ENCODE measurements at regions not wholly inside any gene's neighbourhood (a gene's known extent, or its start where the extent isn't known, plus 50 kb on each side); places are given as distances from the start of the nearest gene placed in this dataset.

GRCh38 chr4:60857130-60857753, 342.9 kb upstream of the ADGRL3 start:
- Histone ChIP-seq H2BK15ac (ENCODE audit: low read depth, low read length) (no peak overlapping the region), H4K5ac (ENCODE audit: insufficient read length, low read depth, low read length) (no peak overlapping the region), H2AK5ac (ENCODE audit: insufficient read length, low read length) (no peak overlapping the region), H3K14ac (ENCODE audit: insufficient read depth, low read length) (no peak overlapping the region), H3K18ac (ENCODE audit: insufficient read length, low read depth, low read length) (no peak overlapping the region), H3K23ac (ENCODE audit: insufficient read length, low read depth, low read length) (no peak overlapping the region), H3K79me1 (ENCODE audit: insufficient read depth, low read depth, low read length, poor library complexity, severe bottlenecking) (no peaks in the 10 kb centered on the region), H3K27ac (ENCODE audit: insufficient read length, low read depth, low read length) (no peak overlapping the region), H2BK20ac (ENCODE audit: low read depth, low read length, poor library complexity, severe bottlenecking) (no peak overlapping the region), H2BK12ac (ENCODE audit: insufficient read length, low read depth, low read length) (no peak overlapping the region), H4K91ac (ENCODE audit: insufficient read length, low read depth, low read length) (no peak overlapping the region), H3K4ac (ENCODE audit: low read depth, low read length) (no peak overlapping the region), H2AFZ (ENCODE audit: low read length) (no peak overlapping the region), H3K79me2 (ENCODE audit: insufficient read depth, low read length) (no peaks in the 10 kb centered on the region), H4K20me1 (ENCODE audit: control insufficient read depth, insufficient read depth, insufficient read length) (no peaks in the 10 kb centered on the region), H2BK120ac (ENCODE audit: low read depth, low read length, poor library complexity, severe bottlenecking) (no peak overlapping the region), H3K9me3 (ENCODE audit: control insufficient read depth, low read depth, low read length) (no peaks in the 10 kb centered on the region), H3K4me2 (ENCODE audit: insufficient read depth, insufficient read length, low read length) (no peak overlapping the region), H4K8ac (replicated peaks; ENCODE audit: insufficient read length, low read depth, low read length) (no peak overlapping the region), H3K27me3 (ENCODE audit: insufficient read depth, low read length) (no peaks in the 10 kb centered on the region), H3K23me2 (ENCODE audit: insufficient read length, low read depth, low read length, poor library complexity, severe bottlenecking) (no peaks in the 10 kb centered on the region), H3K9ac (ENCODE audit: extremely low read depth, insufficient read length, low read length) (no peak overlapping the region), H3K56ac (ENCODE audit: insufficient read length, low read depth, low read length) (no peak overlapping the region), H3K4me1 (ENCODE audit: insufficient read depth, low read length) (no peaks in the 10 kb centered on the region), H3T11ph (ENCODE audit: low read length) (no peak overlapping the region), H2BK5ac (ENCODE audit: insufficient read length, low read length) (no peak overlapping the region)
- DNase-seq = no peak
- no peaks in the 10 kb centered on the region for H3K4me1 Mint-ChIP-seq
- peaks cover 0 to 4% (median 2%) of the 10 kb centered on the region in 3 experiments; a peak in 2 of 7 replicates for H3K36me3 Mint-ChIP-seq (ENCODE audit: insufficient read depth in 1 of 3, low read depth in 3 of 3)
- no peak overlapping the region for H3K4me3 Mint-ChIP-seq
- no CpG with 5 or more reads among the region's 6 CpGs for WGBS (ENCODE audit: extremely low coverage, insufficient read length, low lambda C conversion rate)
- H3K27ac Mint-ChIP-seq = no peak overlapping the region
- peaks cover 0 to 4% of the 10 kb centered on the region in 2 experiments; a peak in 1 of 5 replicates for H3K9me3 Mint-ChIP-seq
- TF ChIP-seq CTCF (conservative IDR thresholded peaks at IDR 0.05) = no peak
- no peaks in the 10 kb centered on the region for H3K27me3 Mint-ChIP-seq (ENCODE audit: low read depth)

All from H9 (cell line).